HG03378 (cell line): ENCODE measurements at regions not wholly inside any gene's neighbourhood (a gene's known extent, or its start where the extent isn't known, plus 50 kb on each side); places are given as distances from the start of the nearest gene placed in this dataset.

Source experiments
- ATAC-seq: cut with Tn5 transposase; IDR thresholded peaks from one replicate; pipeline ENCODE4 v1.9.1; 2021; ENCODE audit warnings: mild to moderate bottlenecking, moderate library complexity; ENCODE audit not compliant: unreplicated experiment

GRCh38 chrX:137401092-137401491, 164.8 kb upstream of the ZIC3 start:
- ATAC-seq = no peak

- peak; percentile 61 for ATAC-seq
Observed at GRCh38 chrX:137387646-137388045, 178.3 kb upstream of the ZIC3 start.

- ATAC-seq = no peak
Observed at GRCh38 chrX:137366018-137366633, 199.8 kb upstream of the ZIC3 start.

- ATAC-seq = no peak
Observed at GRCh38 chrX:137363559-137363958, 202.4 kb upstream of the ZIC3 start.

GRCh38 chrX:137362583-137362982, 203.3 kb upstream of the ZIC3 start:
- no peak for ATAC-seq

GRCh38 chrX:137354851-137355250, 211.1 kb upstream of the ZIC3 start:
- no peak for ATAC-seq

- ATAC-seq = no peak
Observed at GRCh38 chrX:137353404-137353803, 212.5 kb upstream of the ZIC3 start.

GRCh38 chrX:137352101-137352660, 213.7 kb upstream of the ZIC3 start:
- ATAC-seq = no peak

- ATAC-seq = no peak
Observed at GRCh38 chrX:137342969-137343368, 223.0 kb upstream of the ZIC3 start.

- no peak for ATAC-seq
Observed at GRCh38 chrX:137313627-137314026, 252.3 kb upstream of the ZIC3 start.

- no peak for ATAC-seq
Observed at GRCh38 chrX:137305404-137305803, 260.5 kb upstream of the ZIC3 start.

- no peak for ATAC-seq
Observed at GRCh38 chrX:137297167-137297566, 263.4 kb upstream of the GPR101 start.

- no peak for ATAC-seq
Observed at GRCh38 chrX:137290011-137290410, 256.2 kb upstream of the GPR101 start.

GRCh38 chrX:137287191-137287590, 253.4 kb upstream of the GPR101 start:
- no peak for ATAC-seq

GRCh38 chrX:137286423-137286822, 252.6 kb upstream of the GPR101 start:
- ATAC-seq = no peak

GRCh38 chrX:137278825-137279224, 245.0 kb upstream of the GPR101 start:
- ATAC-seq = no peak

GRCh38 chrX:137263374-137263773, 229.6 kb upstream of the GPR101 start:
- ATAC-seq = no peak

GRCh38 chrX:137245183-137245582, 211.4 kb upstream of the GPR101 start:
- no peak for ATAC-seq

- ATAC-seq = no peak
Observed at GRCh38 chrX:137236837-137237236, 203.0 kb upstream of the GPR101 start.

- ATAC-seq = no peak
Observed at GRCh38 chrX:137234651-137235402, 201.0 kb upstream of the GPR101 start.

- ATAC-seq = no peak
Observed at GRCh38 chrX:137233478-137233877, 199.7 kb upstream of the GPR101 start.

GRCh38 chrX:137227151-137227550, 193.4 kb upstream of the GPR101 start:
- ATAC-seq = no peak
